Keratinocyte (primary cell): ENCODE measurements at regions not wholly inside any gene's neighbourhood (a gene's known extent, or its start where the extent isn't known, plus 50 kb on each side); places are given as distances from the start of the nearest gene placed in this dataset.

Source experiments
- DNase-seq: peaks from one replicate; pipeline ENCODE4 v3.0.0-alpha.2; 2011; ENCODE audit warnings: low read depth, missing footprints, low spot score
- FAIRE-seq: peaks from 2 replicates; lab custom pipeline; 2011; peaks lifted over from hg19 to GRCh38; lab: Jason Lieb, UNC
- H2AFZ ChIP-seq: 2 replicates; pipeline ENCODE4 v1.6.0; 2012; ENCODE audit warnings: low read length, control low read depth, inconsistent platforms; ENCODE audit not compliant: control insufficient read depth
- H3K27ac ChIP-seq: 2 replicates; pipeline ENCODE4 v1.5.1; 2011; ENCODE audit warnings: low read length; ENCODE audit not compliant: control insufficient read depth, insufficient read depth
- H3K27me3 ChIP-seq: 3 replicates; pipeline ENCODE4 v1.6.0; 2011; ENCODE audit warnings: low read length; ENCODE audit not compliant: control insufficient read depth, insufficient read depth; ENCODE audit errors: extremely low read depth
- H3K36me3 ChIP-seq, 2 experiments: 2 replicates in 1 of 2; 3 replicates in 1 of 2; pipeline ENCODE4 v1.5.1; 2011; ENCODE audit warnings: low read length in 2 of 2, mild to moderate bottlenecking in 1 of 2; ENCODE audit not compliant: control insufficient read depth in 2 of 2, insufficient read depth in 2 of 2; ENCODE audit errors: extremely low read depth in 1 of 2
- H3K4me1 ChIP-seq: 3 replicates; pipeline ENCODE4 v1.5.1; 2011; ENCODE audit warnings: low read length; ENCODE audit not compliant: control insufficient read depth, insufficient read depth; ENCODE audit errors: extremely low read depth
- H3K4me2 ChIP-seq: 3 replicates; pipeline ENCODE4 v1.6.0; 2011; ENCODE audit warnings: low read depth, low read length; ENCODE audit not compliant: control insufficient read depth, insufficient read depth; ENCODE audit errors: extremely low read depth
- H3K4me3 ChIP-seq, 3 experiments: fragments of 200-600 bp in 1 of 3; sonication (generic) in 1 of 3; 2 replicates in 2 of 3; 3 replicates in 1 of 3; pipeline ENCODE4 v1.5.1; 2011 to 2016; ENCODE audit warnings: low read length in 3 of 3, mild to moderate bottlenecking in 3 of 3, control low read depth in 2 of 3, inconsistent platforms in 1 of 3, low read depth in 1 of 3, mixed read lengths in 1 of 3, mixed run types in 1 of 3, moderate library complexity in 1 of 3; ENCODE audit not compliant: control insufficient read depth in 2 of 3, insufficient read depth in 2 of 3; ENCODE audit errors: extremely low read depth in 1 of 3
- H3K79me2 ChIP-seq: 2 replicates; pipeline ENCODE4 v1.6.0; 2012; ENCODE audit warnings: low read length; ENCODE audit not compliant: control insufficient read depth, insufficient read depth
- H3K9ac ChIP-seq: 3 replicates; pipeline ENCODE4 v1.6.0; 2011; ENCODE audit warnings: low read length; ENCODE audit not compliant: control insufficient read depth, insufficient read depth; ENCODE audit errors: extremely low read depth
- H3K9me1 ChIP-seq: 3 replicates; pipeline ENCODE4 v1.6.0; 2011; ENCODE audit warnings: low read length; ENCODE audit not compliant: control insufficient read depth, insufficient read depth; ENCODE audit errors: extremely low read depth
- H3K9me3 ChIP-seq: 2 replicates; pipeline ENCODE4 v1.5.1; 2012; ENCODE audit warnings: low read depth, low read length; ENCODE audit not compliant: control insufficient read depth
- H4K20me1 ChIP-seq: 3 replicates; pipeline ENCODE4 v1.6.0; 2011; ENCODE audit warnings: low read length; ENCODE audit not compliant: control insufficient read depth, insufficient read depth; ENCODE audit errors: extremely low read depth
- CTCF ChIP-seq, 3 experiments: IDR thresholded peaks in 1 of 3; conservative IDR thresholded peaks in 1 of 3; optimal IDR thresholded peaks in 1 of 3; 2 replicates in 2 of 3; 3 replicates in 1 of 3; pipeline versions ENCODE3 to v1.5.1; 2011; ENCODE audit warnings: low read length in 3 of 3, mild to moderate bottlenecking in 3 of 3, moderate library complexity in 2 of 3, control low read depth in 1 of 3, inconsistent platforms in 1 of 3; ENCODE audit not compliant: insufficient read depth in 2 of 3; ENCODE audit errors: extremely low read depth in 1 of 3
- EZH2 ChIP-seq: IDR thresholded peaks from one replicate; pipeline ENCODE4 v1.6.1; 2012; ENCODE audit warnings: inconsistent platforms, mild to moderate bottlenecking, low read length, moderate library complexity
- dilution Hi-C: fragments of 300-500 bp; cut with MboI; formaldehyde crosslinking; loops from one replicate; pipeline ENCODE4 v1.7.0; 2020; ENCODE audit warnings: low sequenced_read_pairs; ENCODE audit not compliant: extremely low pct_ligation_motif_present

DNA sequence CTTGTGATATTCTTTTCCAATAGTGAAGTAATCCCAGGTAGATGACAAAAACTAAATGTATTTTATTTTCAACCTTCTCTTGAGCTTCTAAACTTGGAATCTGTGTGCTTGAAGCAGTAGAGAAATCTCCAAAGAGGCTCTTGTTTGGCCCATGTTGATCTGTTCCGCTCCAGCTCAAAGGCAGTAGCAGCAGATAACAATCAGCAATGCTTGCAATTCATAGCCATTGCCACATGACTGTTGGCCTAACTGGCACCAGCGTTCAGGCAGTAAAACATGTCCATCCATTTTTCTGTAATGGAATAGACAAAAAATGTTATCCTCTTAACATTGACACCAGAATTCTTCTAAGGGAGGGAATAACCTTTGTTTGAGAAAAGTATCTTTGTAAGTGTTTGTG lies 270.7 kb upstream of the MSX2 start:
- Histone ChIP-seq H3K27me3 (no peaks in the 10 kb centered on the region), H3K9me1 (no peaks in the 10 kb centered on the region), H3K27ac (no peak overlapping the region), H3K79me2 (no peaks in the 10 kb centered on the region), H3K9ac (no peak overlapping the region), H3K36me3 (no peaks in the 10 kb centered on the region), H3K4me3 (no peak overlapping the region), H2AFZ (no peak overlapping the region), H4K20me1 (no peaks in the 10 kb centered on the region), H3K4me1 (peaks cover 6% of the 10 kb centered on the region), H3K4me2 (no peak overlapping the region), H3K9me3 (no peaks in the 10 kb centered on the region)
- DNase-seq (no peak), FAIRE-seq (no peak)
- dilution Hi-C loops, result no loop called here
- no peak for TF ChIP-seq EZH2
- no peak for TF ChIP-seq CTCF (optimal IDR thresholded peaks at IDR 0.05 in 1 of 3, IDR thresholded peaks at IDR 0.05 in 1 of 3, conservative IDR thresholded peaks at IDR 0.05 in 1 of 3; ENCODE audit: extremely low read depth in 1 of 3, insufficient read depth in 2 of 3, low read length in 3 of 3)

DNA sequence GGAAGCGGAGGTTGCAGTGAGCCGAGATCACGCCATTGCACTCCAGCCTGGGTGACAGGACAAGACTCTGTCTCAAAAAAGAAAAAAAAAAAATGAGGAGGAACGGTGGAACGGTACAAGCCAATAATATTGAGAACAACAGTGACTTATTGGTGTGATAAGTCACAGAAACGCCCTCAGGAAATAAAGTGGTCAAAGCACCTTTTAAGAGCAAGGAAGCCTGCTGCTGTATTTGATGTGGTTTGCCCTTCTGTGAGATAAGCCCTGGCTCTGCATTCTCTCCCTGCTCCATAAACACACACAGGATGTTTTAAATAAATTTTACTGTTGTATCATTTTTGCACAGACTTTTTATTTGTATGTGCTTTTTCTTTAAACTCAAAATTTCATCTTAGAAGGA lies 269.9 kb upstream of the MSX2 start:
- Histone ChIP-seq H3K27me3 (no peaks in the 10 kb centered on the region), H3K4me1 (peaks cover 5% of the 10 kb centered on the region), H3K9ac (no peak overlapping the region), H3K4me2 (no peak overlapping the region), H3K79me2 (no peaks in the 10 kb centered on the region), H3K4me3 (no peak overlapping the region), H2AFZ (no peak overlapping the region), H4K20me1 (no peaks in the 10 kb centered on the region), H3K9me3 (no peaks in the 10 kb centered on the region), H3K9me1 (no peaks in the 10 kb centered on the region), H3K27ac (no peak overlapping the region), H3K36me3 (no peaks in the 10 kb centered on the region)
- FAIRE-seq, result no peak
- dilution Hi-C loops, result no loop called here
- TF ChIP-seq EZH2 (no peak), CTCF (optimal IDR thresholded peaks at IDR 0.05 in 1 of 3, IDR thresholded peaks at IDR 0.05 in 1 of 3, conservative IDR thresholded peaks at IDR 0.05 in 1 of 3; ENCODE audit: extremely low read depth in 1 of 3, insufficient read depth in 2 of 3, low read length in 3 of 3) (no peak)
- DNase-seq, result no peak
